IMR-90 (cell line): ENCODE measurements at regions not wholly inside any gene's neighbourhood (a gene's known extent, or its start where the extent isn't known, plus 50 kb on each side); places are given as distances from the start of the nearest gene placed in this dataset.
"Not testable (repeated sequence)": the region's sequence is repeated elsewhere in the genome, so short reads cannot be mapped to it uniquely, and the experiment has no call there.

ENCODE experiments used
- ATAC-seq: fragments of 200-7000 bp; cut with Tn5 transposase; 2 replicates; pipeline ENCODE4 v1.9.1; 2020; ENCODE audit warnings: low read depth, mild to moderate bottlenecking, moderate library complexity
- BruUV-seq: library from RNA; stranded (reverse); fragments of 400-500 nt; replicated peaks from 2 replicates; lab custom pipeline; 2021; lab: Mats Ljungman, UMichigan
- CTCF ChIA-PET: fragments of 300-600 bp; formaldehyde crosslinking; extraction: SDS; loops from one replicate; lab custom pipeline; 2021; ENCODE audit warnings: antibody characterized with exemption; lab: Yijun Ruan, JAX
- POLR2A ChIA-PET: fragments of 300-600 bp; sonication (Branson Sonifier 250); formaldehyde crosslinking; loops from one replicate; lab custom pipeline; 2022; ENCODE audit warnings: antibody characterized with exemption; ENCODE audit not compliant: unreplicated experiment; lab: Charles Lee
- DNase-seq: peaks from one replicate; pipeline ENCODE4 v3.0.0; 2013
- H2AFZ ChIP-seq: replicated peaks from 2 replicates; pipeline ENCODE3; 2013; ENCODE audit warnings: low read length, mild to moderate bottlenecking; ENCODE audit not compliant: poor library complexity
- H2AK5ac ChIP-seq: 2 replicates; pipeline ENCODE4 v1.6.1; 2013; ENCODE audit warnings: low read depth, low read length, inconsistent platforms
- H2AK9ac ChIP-seq: replicated peaks from 2 replicates; pipeline ENCODE3; 2013; ENCODE audit warnings: mild to moderate bottlenecking, low read depth, low read length, moderate library complexity; ENCODE audit not compliant: poor library complexity
- H2BK120ac ChIP-seq: 2 replicates; pipeline ENCODE4 v1.6.1; 2013; ENCODE audit warnings: low read depth, low read length, inconsistent platforms
- H2BK15ac ChIP-seq: 3 replicates; pipeline ENCODE4 v1.6.1; 2013; ENCODE audit warnings: low read depth, low read length, inconsistent platforms
- H2BK20ac ChIP-seq: 2 replicates; pipeline ENCODE4 v1.6.1; 2013; ENCODE audit warnings: low read depth, mild to moderate bottlenecking, inconsistent platforms, low read length, moderate library complexity
- H2BK5ac ChIP-seq: 2 replicates; pipeline ENCODE4 v1.6.1; 2013; ENCODE audit warnings: mild to moderate bottlenecking, low read depth, low read length, inconsistent platforms; ENCODE audit not compliant: poor library complexity, severe bottlenecking
- H3K14ac ChIP-seq: replicated peaks from 2 replicates; pipeline ENCODE4 v1.6.1; 2013; ENCODE audit warnings: low read depth, low read length, inconsistent platforms
- H3K18ac ChIP-seq: 2 replicates; pipeline ENCODE4 v1.6.1; 2013; ENCODE audit warnings: low read depth, low read length, control low read depth
- H3K23ac ChIP-seq: 2 replicates; pipeline ENCODE4 v1.6.1; 2013; ENCODE audit warnings: low read depth, low read length, inconsistent platforms
- H3K27ac ChIP-seq: 2 replicates; pipeline ENCODE4 v1.5.1; 2013; ENCODE audit warnings: mild to moderate bottlenecking, control low read depth, low read length; ENCODE audit not compliant: insufficient read depth
- H3K27me3 ChIP-seq: 2 replicates; pipeline ENCODE4 v1.6.1; 2013; ENCODE audit warnings: low read length; ENCODE audit not compliant: control insufficient read depth, insufficient read depth
- H3K36me3 ChIP-seq: 2 replicates; pipeline ENCODE4 v1.6.1; 2013; ENCODE audit warnings: low read length, mixed read lengths; ENCODE audit not compliant: control insufficient read depth, insufficient read depth
- H3K4ac ChIP-seq: 2 replicates; pipeline ENCODE4 v1.6.1; 2013; ENCODE audit warnings: low read depth, low read length, inconsistent platforms
- H3K4me1 ChIP-seq: 2 replicates; pipeline ENCODE4 v1.6.1; 2013; ENCODE audit warnings: low read length, mixed read lengths; ENCODE audit not compliant: control insufficient read depth, insufficient read depth
- H3K4me2 ChIP-seq: 2 replicates; pipeline ENCODE4 v1.6.1; 2013; ENCODE audit warnings: low read depth, mild to moderate bottlenecking, control low read depth, low read length, moderate library complexity
- H3K4me3 ChIP-seq: 2 replicates; pipeline ENCODE4 v1.5.1; 2013; ENCODE audit warnings: low read depth, mild to moderate bottlenecking, control low read depth, low read length, moderate library complexity; ENCODE audit not compliant: insufficient read depth
- H3K56ac ChIP-seq: 2 replicates; pipeline ENCODE4 v1.6.1; 2013; ENCODE audit warnings: low read length, inconsistent platforms; ENCODE audit not compliant: insufficient read depth; ENCODE audit errors: extremely low read depth
- H3K79me1 ChIP-seq, 2 experiments: 2 replicates each; pipeline ENCODE4 v1.6.1; 2013; ENCODE audit warnings: low read length in 2 of 2, inconsistent platforms in 1 of 2, low read depth in 1 of 2
- H3K9ac ChIP-seq: 2 replicates; pipeline ENCODE4 v1.6.1; 2013; ENCODE audit warnings: low read depth, low read length, control low read depth
- H3K9me1 ChIP-seq: 2 replicates; pipeline ENCODE4 v1.6.1; 2013; ENCODE audit warnings: low read length, inconsistent platforms; ENCODE audit not compliant: insufficient read depth
- H3K9me3 ChIP-seq: 2 replicates; pipeline ENCODE4 v1.6.1; 2013; ENCODE audit warnings: low read length; ENCODE audit not compliant: control insufficient read depth, insufficient read depth
- H4K20me1 ChIP-seq: 2 replicates; pipeline ENCODE4 v1.6.1; 2013; ENCODE audit warnings: low read length, inconsistent platforms; ENCODE audit not compliant: insufficient read depth
- H4K5ac ChIP-seq: 2 replicates; pipeline ENCODE4 v1.6.1; 2013; ENCODE audit warnings: mild to moderate bottlenecking, low read depth, low read length, control low read depth
- H4K8ac ChIP-seq, 2 experiments: 2 replicates each; pipeline ENCODE4 v1.6.1; 2013; ENCODE audit warnings: low read depth in 2 of 2, low read length in 2 of 2, control low read depth in 1 of 2, inconsistent platforms in 1 of 2
- H4K91ac ChIP-seq: 2 replicates; pipeline ENCODE4 v1.6.1; 2013; ENCODE audit warnings: low read depth, low read length, inconsistent platforms; ENCODE audit not compliant: insufficient read depth
- CEBPB ChIP-seq: IDR thresholded peaks from 2 replicates; pipeline ENCODE4 v1.6.1; 2012; ENCODE audit warnings: low read depth, low read length, improper control_type of control experiment
- MAZ ChIP-seq: IDR thresholded peaks from 2 replicates; pipeline ENCODE4 v1.6.1; 2012; ENCODE audit warnings: low read depth, mild to moderate bottlenecking, low read length, improper control_type of control experiment, moderate library complexity, borderline replicate concordance
- MXI1 ChIP-seq: IDR thresholded peaks from 2 replicates; pipeline ENCODE4 v1.6.1; 2012; ENCODE audit warnings: low read depth, mild to moderate bottlenecking, low read length, moderate library complexity, borderline replicate concordance
- POLR2A ChIP-seq: IDR thresholded peaks from 2 replicates; pipeline ENCODE4 v1.6.1; 2012; ENCODE audit warnings: mild to moderate bottlenecking, low read depth, low read length
- RAD21 ChIP-seq: IDR thresholded peaks from 2 replicates; pipeline ENCODE4 v1.6.1; 2012; ENCODE audit warnings: low read length, improper control_type of control experiment
- RCOR1 ChIP-seq: IDR thresholded peaks from 2 replicates; pipeline ENCODE4 v1.6.1; 2012; ENCODE audit warnings: mild to moderate bottlenecking, low read length, improper control_type of control experiment; ENCODE audit not compliant: insufficient replicate concordance
- RFX5 ChIP-seq: IDR thresholded peaks from 2 replicates; pipeline ENCODE4 v1.8.0; 2012; ENCODE audit warnings: low read depth, mild to moderate bottlenecking, low read length, moderate library complexity
- SMC3 ChIP-seq: fragments of 150-350 bp; IDR thresholded peaks from 2 replicates; pipeline ENCODE4 v1.6.1; 2016; ENCODE audit warnings: low read depth, mild to moderate bottlenecking, antibody characterized with exemption, low read length, moderate library complexity
- WGBS, 2 experiments: methylation state at CpG; one replicate each; pipeline versions ENCODE4 v1.1.5 to v1.1.7; 2013; ENCODE audit warnings: missing lambda C conversion rate in 2 of 2; ENCODE audit not compliant: insufficient read length in 1 of 2; ENCODE audit errors: extremely low coverage in 2 of 2; 5-methylcytosine and 5-hydroxymethylcytosine counted together
- dilution Hi-C: fragments of 300-500 bp; cut with HindIII; formaldehyde crosslinking; loops from one replicate; pipeline ENCODE4 v1.14.3; 2018; ENCODE audit warnings: low sequenced_read_pairs; ENCODE audit not compliant: unreplicated experiment
- in situ Hi-C: fragments of 300-500 bp; cut with MboI; formaldehyde crosslinking; loops from 3 replicates; pipeline ENCODE4 v1.14.3; 2019; ENCODE audit warnings: low sequenced_read_pairs, inconsistent platforms, mixed read lengths
- intact Hi-C: fragments of 100-400 bp; cut with micrococcal nuclease; formaldehyde crosslinking; loops from 2 replicates; pipeline ENCODE4 v1.10.0; 2022
- TF ChIP-seq, protein P1 (sequence below): fragments of 150-350 bp; IDR thresholded peaks from 2 replicates; pipeline ENCODE4 v1.6.1; 2017; ENCODE audit warnings: mild to moderate bottlenecking, antibody characterized with exemption, low read length, low read depth

DNA sequence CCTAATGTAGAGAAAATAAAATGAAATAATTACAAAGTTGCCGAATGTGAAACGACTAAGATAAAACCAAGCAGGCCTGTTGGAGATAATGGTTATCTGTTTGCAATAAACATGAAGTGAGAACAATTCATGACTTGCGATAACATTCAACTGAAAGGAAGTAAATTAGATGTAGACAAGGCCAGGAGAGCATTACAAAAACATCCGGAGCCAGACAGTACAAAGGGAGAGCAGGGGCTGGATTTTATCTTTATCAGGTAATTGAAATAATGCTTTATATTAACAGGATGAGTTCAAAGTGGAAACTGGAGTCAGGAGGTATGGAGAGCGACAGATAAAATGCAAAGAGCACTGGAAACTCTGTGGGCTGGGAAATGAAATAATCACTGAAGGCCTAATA, 265.6 kb upstream of the GOT2 start:
- dilution Hi-C loops (no loop called here), intact Hi-C loops (no loop called here), in situ Hi-C loops (no loop called here)
- H2AK5ac ChIP-seq, result no peak overlapping the region
- DNase-seq (no peak), ATAC-seq (no peak)
- CTCF ChIA-PET, result no interaction called here
- no TSS peak for BruUV-seq
- no peaks in the 10 kb centered on the region for H3K9me3 ChIP-seq
- POLR2A ChIA-PET, result no interaction called here
- no CpG with 5 or more reads among the region's 5 CpGs for WGBS, 2 experiments
- no peak overlapping the region for H3K9ac ChIP-seq
- no peaks in the 10 kb centered on the region for H3K27me3 ChIP-seq
- no peak overlapping the region for H3K14ac ChIP-seq
- H3K4ac ChIP-seq, result no peak overlapping the region
- no peaks in the 10 kb centered on the region for H3K36me3 ChIP-seq
- no peak overlapping the region for H2BK15ac ChIP-seq
- no peaks in the 10 kb centered on the region for H3K79me1 ChIP-seq
- H3K4me1 ChIP-seq, result no peaks in the 10 kb centered on the region
- H3K9me1 ChIP-seq, result no peaks in the 10 kb centered on the region
- H2BK5ac ChIP-seq, result no peak overlapping the region
- no peak overlapping the region for H2BK20ac ChIP-seq
- no peak overlapping the region for H3K56ac ChIP-seq
- H3K4me2 ChIP-seq, result no peak overlapping the region
- H4K20me1 ChIP-seq, result no peaks in the 10 kb centered on the region
- no peak overlapping the region for H2AK9ac ChIP-seq
- H2AFZ ChIP-seq, result no peak overlapping the region
- H3K18ac ChIP-seq, result no peak overlapping the region
- no peak overlapping the region for H3K23ac ChIP-seq
- no peak overlapping the region for H4K5ac ChIP-seq
- no peak overlapping the region for H4K8ac ChIP-seq
- H4K91ac ChIP-seq, result no peak overlapping the region
- no peak overlapping the region for H2BK120ac ChIP-seq
- TF ChIP-seq SMC3 (no peak), MXI1 (no peak), RFX5 (no peak), RCOR1 (no peak), RAD21 (no peak), CEBPB (no peak), MAZ (no peak), POLR2A (no peak)
- TF ChIP-seq, protein P1, sequence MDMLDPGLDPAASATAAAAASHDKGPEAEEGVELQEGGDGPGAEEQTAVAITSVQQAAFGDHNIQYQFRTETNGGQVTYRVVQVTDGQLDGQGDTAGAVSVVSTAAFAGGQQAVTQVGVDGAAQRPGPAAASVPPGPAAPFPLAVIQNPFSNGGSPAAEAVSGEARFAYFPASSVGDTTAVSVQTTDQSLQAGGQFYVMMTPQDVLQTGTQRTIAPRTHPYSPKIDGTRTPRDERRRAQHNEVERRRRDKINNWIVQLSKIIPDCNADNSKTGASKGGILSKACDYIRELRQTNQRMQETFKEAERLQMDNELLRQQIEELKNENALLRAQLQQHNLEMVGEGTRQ, result no peak
- H3K27ac ChIP-seq, result no peak overlapping the region
- H3K4me3 ChIP-seq, result no peak overlapping the region

DNA sequence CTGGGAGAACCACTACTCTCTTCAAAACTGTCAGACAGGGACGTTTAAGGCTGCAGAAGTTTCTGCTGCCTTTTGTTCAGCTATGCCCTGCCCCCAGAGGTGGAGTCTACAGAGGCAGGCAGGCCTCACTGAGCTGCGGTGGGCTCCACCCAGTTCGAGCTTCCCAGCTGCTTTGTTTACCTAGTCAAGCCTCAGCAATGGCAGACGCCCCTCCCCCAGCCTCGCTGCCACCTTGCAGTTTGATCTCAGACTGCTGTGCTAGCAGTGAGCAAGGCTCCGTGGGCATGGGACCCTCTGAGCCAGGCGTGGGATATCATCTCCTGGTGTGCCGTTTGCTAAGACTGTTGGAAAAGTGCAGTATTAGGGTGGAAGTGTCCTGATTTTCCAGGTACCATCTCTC, 258.6 kb upstream of the GOT2 start:
- H3K4ac ChIP-seq, CTCF ChIA-PET, H3K56ac ChIP-seq, DNase-seq, dilution Hi-C loops, H2BK5ac ChIP-seq, H3K4me2 ChIP-seq, H3K4me3 ChIP-seq, H2AK5ac ChIP-seq, H3K9me1 ChIP-seq, ATAC-seq, H3K14ac ChIP-seq, H3K23ac ChIP-seq, intact Hi-C loops, H3K18ac ChIP-seq, H2AFZ ChIP-seq, H3K27ac ChIP-seq, BruUV-seq, H3K4me1 ChIP-seq, H4K20me1 ChIP-seq, H3K9ac ChIP-seq, H3K79me1 ChIP-seq, H2BK20ac ChIP-seq, POLR2A ChIA-PET, H3K27me3 ChIP-seq, H4K8ac ChIP-seq, in situ Hi-C loops, H3K36me3 ChIP-seq, H2AK9ac ChIP-seq, H2BK120ac ChIP-seq, H2BK15ac ChIP-seq, H4K91ac ChIP-seq, H3K9me3 ChIP-seq, H4K5ac ChIP-seq: not testable (repeated sequence)
- WGBS, 2 experiments, result 60% methylated on average over 1 of the region's 8 CpGs; no CpG with 5 or more reads in 1 of the 2 experiments
